Amniotic stem cell (primary cell): ENCODE measurements at regions not wholly inside any gene's neighbourhood (a gene's known extent, or its start where the extent isn't known, plus 50 kb on each side); places are given as distances from the start of the nearest gene placed in this dataset.
"Not testable (repeated sequence)": the region's sequence is repeated elsewhere in the genome, so short reads cannot be mapped to it uniquely, and the experiment has no call there.

Experiments
- DNase-seq: peaks from one replicate; lab custom pipeline; 2025; lab: John Stamatoyannopoulos, UW

- no peak for DNase-seq
These were observed 368.9 kb downstream of the UTRN start for GRCh38 chr6:144653885-144654505.

- no peak for DNase-seq
These were observed 369.4 kb downstream of the UTRN start for GRCh38 chr6:144654506-144654905.

DNA sequence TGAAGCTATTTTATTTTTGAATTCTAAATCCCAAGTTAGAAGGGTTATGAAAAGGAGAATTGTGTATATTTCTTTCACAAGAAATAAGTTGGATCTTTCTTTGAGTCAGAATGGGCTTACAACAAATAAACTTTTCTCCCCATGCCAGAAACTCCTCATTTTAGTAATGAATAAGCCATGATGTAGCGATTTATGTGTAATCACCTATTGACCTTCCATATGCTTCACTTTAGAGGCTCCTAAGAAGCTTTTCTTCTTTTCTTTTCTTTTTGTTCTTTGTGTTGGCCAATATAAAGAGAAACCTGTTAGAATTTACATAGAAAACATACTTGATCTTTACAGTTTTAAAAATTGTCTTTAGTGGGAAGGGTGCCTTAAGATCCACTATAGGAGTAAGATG, 370.2 kb downstream of the UTRN start:
- no peak for DNase-seq

DNA sequence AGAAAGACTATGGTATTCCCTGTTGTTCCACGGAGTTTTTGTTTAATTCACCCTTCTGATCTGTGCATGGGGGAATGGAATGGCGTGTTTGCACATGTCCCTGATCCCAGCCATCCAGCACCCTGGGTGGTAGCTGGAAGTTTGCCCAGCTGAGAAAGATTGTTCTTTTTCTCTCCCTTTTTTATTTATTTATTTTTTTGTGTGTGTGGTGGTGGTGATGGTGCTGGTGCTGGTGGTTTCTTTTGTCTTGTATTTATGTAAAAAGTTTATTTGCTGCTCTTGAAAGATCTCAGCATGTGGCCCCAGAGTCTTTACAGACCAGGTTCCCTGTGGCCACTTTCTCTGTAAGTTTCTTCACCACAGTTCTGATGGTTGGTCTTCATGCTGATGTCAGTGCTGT, 372.6 kb downstream of the UTRN start:
- DNase-seq, result no peak

DNA sequence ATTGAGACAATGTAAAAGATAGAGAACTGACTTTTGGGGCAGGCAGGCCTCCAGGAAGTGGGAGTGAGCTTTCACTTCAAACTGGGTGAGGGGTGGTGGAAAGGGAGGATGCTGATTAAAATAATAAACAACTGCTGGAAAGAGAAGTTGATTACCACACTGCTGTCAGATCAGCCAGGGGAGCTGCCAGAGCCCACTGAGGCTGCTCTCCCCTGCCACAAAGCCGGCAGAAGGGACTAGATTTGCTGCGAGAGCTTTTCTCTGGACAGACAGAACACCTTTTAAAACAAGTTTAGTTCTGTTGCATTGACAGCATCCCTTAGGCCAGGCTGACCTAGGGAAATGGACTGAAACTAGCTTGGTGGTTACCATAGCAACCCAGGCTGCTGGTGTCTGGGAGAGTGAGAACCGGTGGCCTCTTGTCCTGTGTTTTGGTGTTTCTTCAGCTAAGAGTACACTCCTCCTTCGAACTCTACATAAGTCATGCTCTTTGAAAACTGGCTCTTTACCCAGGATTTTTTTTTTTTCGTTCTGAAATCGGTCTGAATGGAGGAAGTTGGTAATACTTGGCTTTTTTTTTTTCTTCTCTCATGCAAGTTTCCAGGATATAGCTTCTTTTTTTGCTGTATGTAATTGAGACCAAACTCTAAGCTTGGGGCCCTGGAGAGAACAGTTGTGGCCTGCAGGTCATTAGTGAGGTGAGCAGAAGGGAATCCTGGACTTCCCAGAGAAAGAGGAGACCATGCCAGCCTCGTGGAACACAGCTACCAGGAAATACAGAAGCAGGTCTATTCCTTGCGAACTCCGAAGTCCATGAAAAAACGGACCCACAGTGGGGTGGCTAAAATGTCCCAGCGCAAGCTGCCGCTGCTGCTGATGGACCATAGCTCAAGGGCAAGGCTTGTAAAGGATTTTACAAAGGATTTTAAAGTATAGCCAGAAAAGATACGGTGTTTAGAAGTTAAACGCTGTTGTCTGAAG, 374.4 kb downstream of the UTRN start:
- DNase-seq, result no peak

GRCh38 chr6:144660561-144661115, 375.5 kb downstream of the UTRN start:
- DNase-seq, result no peak

DNA sequence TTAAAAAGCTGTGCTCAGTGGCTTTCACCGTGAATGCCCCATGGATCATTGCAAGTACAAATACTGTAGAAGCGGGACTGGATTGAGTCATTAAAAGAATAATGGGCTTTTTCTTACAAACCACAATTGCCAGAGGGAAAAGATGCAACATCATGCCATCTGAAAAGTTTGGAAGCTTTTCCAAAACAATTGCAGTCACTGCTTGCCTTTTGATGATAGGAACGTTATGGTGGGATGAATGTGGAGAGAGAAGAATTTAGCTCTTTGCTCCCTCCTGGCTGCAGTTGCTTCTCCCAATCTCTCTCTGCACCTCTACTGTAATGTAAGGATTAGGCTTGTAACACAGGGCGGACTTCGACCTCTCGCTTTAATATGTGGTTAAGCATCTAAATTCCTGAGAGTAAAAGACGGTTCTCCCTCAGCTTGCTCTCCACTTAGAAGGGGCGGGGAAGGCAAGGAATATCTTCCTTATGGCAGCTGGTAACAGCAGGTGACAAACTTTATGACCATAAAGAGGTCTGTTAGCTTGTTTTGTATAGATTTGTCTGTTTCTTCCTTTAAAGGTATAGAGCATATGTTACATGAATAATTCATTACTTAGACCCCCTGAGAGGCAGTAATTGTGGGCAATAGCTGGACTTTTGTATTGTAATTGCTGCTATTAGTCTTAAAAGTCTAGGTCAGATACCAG, 376.1 kb downstream of the UTRN start:
- DNase-seq, result no peak

DNA sequence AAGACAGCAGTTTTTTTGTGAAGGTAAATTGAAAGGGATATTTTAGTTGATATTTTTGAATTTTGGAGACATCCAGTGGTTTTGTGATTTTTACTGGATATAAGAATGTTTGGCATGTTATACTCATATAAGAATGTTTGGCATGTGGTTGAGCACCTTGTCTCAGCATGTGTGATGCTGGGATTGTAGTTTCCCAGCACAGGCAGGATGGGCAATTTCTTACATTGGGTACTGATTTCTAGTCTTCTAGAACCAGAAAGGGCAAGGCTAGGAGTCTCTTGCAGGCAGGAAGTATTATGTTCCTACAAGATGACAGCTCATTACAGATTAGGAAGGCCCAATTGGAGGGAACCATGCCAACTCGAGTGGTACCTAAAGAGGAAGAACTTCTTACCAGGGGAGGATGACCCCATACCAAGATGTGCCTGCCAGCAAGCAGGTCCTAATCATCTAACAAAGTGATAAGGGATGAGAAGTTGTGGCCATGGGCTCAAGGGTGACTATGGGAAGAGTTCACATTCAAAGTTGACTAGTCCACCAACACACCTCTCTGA, 377.8 kb downstream of the UTRN start:
- no peak for DNase-seq

GRCh38 chr6:144664281-144664680, 379.1 kb downstream of the UTRN start:
- no peak for DNase-seq

DNA sequence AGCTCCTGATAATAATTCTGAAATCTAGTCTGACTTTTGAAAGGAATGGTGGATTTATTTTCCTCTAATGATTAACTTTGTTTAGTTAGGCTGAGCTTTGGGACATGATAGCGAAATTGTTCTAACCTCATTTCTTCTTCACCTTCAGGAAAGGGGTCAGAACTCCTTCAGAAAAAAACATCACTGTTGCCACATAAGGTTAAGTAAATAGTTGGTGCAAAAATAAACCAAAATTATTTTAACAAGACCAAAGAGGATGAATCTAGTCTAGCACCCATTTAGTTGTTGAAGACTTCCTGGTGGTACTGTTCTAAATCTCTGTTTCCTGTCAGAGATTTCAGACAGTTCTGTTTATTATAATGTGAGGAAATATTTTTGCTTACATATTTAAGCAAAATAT, 379.8 kb downstream of the UTRN start:
- no peak for DNase-seq

- DNase-seq, result no peak
These were observed 380.9 kb downstream of the UTRN start for GRCh38 chr6:144665932-144666450.

DNA sequence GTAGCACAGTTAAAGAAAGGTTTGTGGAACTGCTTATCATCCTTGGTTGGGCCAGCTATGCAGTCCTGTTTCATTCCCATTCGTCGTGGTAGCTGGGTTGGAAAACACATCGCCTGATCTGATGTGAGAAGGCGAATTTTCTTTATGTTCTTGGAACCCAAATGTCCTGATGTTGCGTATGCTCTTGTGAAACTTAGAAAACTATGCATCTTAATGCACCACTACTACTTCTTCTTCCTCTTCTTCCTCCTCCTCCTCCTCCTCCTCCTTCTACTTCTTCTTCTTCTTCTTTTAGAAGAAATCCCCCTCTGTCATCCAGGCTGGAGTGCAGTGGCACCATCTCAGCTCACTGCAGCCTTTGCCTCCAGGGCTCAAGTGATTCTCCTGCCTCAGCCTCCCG, 381.6 kb downstream of the UTRN start:
- DNase-seq, result no peak

DNA sequence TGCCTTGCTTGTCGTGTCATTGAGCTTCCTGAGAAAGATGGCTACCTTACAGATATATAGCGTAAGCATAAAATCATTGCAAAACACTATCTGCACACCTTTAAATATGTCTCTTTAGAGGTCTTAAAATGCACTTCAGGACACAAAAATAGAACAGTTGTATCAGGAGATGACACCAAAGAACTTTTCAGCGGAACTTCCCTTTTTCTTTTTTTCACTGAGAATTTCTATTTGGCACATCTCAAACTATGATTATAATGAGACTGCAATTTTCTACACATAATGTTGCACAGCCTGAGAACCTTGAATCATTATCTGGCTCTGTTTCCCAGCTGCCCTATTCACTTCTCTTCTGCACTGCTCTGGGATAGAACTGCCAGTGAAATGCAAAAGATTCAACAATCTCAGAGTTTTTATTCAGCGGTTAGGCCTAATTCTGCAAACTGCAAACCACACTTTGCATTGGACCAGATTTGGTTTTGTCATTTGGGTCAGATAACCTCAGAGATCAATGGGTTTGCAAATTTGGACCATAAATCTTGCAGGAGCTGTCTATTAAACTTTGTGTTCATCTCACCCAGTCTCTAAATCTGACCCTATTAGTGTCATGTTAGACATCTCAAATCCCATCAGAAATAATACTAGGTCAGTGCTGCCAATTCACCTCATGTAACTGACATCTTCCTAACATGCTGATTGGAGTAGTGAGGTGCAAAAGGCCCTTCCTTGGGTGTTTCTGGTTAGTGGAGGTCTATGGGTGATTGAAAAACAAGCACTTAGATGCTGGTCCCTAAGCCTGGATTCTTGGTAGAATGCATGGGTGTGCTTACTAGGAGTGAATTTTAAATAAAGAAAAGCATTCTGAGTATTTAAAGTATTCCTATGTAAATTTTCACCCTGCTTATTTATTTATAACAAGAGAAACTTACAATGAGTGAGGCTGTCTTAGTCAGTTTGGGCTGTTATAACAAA, 382.7 kb downstream of the UTRN start:
- no peak for DNase-seq

DNA sequence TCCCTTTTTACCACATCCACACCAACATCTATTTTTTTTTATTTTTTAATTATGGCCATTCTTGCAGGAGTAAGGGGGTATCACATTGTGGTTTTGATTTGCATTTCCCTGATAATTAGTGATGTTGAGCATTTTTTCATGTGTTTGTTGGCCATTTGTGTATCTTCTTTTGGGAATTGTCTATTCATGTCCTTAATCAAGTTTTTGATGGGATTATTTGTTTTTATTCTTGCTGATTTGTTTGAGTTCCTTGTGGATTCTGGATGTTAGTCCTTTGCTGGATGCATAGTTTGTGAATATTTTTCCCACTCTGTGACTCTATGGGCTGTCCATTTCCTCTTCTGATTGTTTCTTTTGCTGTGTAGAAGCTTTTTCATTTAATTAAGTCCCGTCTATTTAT, 385.1 kb downstream of the UTRN start:
- not testable (repeated sequence) for DNase-seq

DNA sequence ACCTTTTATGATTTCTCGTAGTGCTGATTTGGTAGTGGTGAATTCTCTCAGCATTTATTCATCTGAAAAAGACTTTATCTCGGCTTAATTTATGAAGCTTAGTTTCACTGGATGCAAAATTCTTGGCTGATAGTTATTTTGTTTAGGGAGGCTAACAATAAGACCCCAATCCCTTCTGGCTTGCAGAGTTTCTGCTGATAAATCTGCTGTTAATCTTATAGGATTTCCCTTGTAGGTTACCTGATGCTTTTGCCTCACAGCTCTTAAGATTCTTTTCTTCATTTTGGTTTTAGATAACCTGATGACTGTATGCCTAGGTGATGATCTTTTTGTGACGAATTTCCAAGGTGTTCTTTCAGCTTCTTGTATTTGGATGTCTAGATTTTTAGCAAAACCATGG, 388.7 kb downstream of the UTRN start:
- no peak for DNase-seq

DNA sequence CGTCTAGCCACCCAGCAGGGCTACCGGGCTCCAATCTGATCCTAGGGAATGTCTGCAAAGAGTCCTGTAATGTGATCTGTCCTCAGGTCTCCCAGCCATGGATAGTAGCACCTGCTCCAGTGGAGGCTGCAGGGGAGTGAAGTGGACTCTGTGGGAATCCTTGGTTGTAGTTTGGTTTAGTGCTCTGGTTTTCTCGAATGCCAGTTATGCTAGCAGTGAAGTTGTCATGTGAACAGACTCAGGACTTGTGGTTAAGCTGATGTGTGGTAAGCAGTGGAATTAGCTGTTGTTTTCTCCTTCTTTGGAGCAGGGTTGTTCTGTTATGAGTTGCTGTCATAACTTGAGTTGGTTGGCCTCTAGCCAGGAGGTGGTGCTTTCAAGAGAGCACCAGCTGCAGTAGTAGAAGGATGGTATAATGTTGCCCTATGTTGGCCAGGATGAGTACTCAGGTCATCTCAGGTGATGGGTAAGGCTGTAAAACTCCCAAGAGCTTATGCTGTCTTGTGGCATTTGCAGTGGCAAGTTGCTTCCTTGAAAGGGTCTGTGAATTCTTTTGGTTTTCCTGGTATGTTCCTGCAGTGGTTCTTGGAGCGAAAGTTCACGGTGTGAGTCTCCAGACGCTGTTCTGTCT, 390.2 kb downstream of the UTRN start:
- DNase-seq, result no peak

- not testable (repeated sequence) for DNase-seq
These were observed 391.2 kb downstream of the UTRN start for GRCh38 chr6:144676310-144676709.

- DNase-seq, result not testable (repeated sequence)
These were observed 392.1 kb downstream of the UTRN start for GRCh38 chr6:144677263-144677662.

DNA sequence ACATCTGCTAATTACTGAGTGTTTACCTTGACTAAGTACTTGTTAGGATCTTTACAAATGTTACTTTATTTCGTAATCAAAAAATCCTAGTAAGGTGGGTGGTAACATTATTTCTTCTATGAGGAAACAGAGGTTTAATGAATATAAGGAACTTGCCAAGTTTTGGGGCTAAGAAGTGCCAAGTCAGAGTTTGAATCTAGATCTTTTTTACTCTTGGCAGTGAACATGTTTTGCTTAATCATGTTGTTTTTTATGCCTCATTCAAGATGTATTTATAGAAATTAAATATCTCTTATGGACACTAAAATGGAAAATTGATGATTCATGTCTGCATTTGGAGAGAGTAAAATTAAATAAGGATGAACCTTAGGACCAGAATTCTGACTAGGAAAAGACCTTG, 393.7 kb downstream of the UTRN start:
- DNase-seq, result peak; percentile 13

DNA sequence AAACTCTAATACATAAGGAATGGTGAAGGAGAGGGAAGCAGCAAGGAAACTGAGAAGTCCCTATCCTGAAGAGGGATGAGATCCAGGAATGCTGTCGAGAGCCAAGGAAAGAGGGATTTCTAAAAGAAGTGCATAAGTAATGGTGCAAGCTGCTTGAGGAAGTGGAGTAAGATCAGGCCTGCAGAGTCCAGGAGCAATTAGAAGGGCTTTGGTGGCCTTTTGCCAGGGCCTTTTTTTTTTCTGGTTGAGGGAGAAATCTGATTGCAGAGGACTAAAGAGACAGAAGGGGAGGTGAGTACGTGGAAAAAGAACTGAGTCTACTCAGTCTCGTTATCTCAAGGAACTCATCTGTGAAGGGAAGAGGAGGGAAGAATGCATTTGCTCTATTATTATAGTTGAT, 396.2 kb downstream of the UTRN start:
- no peak for DNase-seq
